ENCODE measurements at regions not wholly inside any gene's neighbourhood (a gene's known extent, or its start where the extent isn't known, plus 50 kb on each side); places are given as distances from the start of the nearest gene placed in this dataset.
"Not testable (repeated sequence)": the region's sequence is repeated elsewhere in the genome, so short reads cannot be mapped to it uniquely, and the experiment has no call there.

DNA sequence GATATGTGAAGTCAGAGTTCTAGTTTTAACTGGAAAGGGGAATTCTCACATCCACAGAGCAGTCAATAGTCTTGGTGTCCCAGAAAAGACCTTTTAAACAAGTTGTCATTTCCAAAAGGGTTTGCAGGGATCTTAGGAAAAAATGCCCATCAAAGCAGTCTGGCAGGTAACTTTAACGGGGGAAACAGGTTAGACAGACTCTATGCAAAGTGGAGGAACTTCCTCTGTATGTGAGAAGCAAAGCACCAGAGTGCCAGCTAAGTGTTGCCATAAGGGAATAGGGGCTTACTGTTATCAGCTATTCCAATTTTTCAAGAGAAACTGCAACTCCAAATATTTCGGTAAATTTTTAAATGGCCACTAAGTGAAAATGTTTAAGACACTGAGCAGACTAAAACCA lies 307.9 kb upstream of the MDFIC2 start:
- Histone ChIP-seq H3K4me1 (no peaks in the 10 kb centered on the region), H3K9me3 (no peaks in the 10 kb centered on the region), H3K4me3 (no peak overlapping the region), H3K36me3 (no peaks in the 10 kb centered on the region), H3K27ac (no peak overlapping the region), H3K27me3 (no peaks in the 10 kb centered on the region)
- 45 to 51% methylated on average over 2 of the region's 2 CpGs for WGBS, 2 donors
- TF ChIP-seq EP300 (IDR thresholded peaks at IDR 0.05) (no peak), POLR2AphosphoS5 (IDR thresholded peaks at IDR 0.05) (no peak), CTCF (IDR thresholded peaks at IDR 0.05) (no peak), POLR2A (IDR thresholded peaks at IDR 0.05) (no peak)
- intact Hi-C loops (cut with DNase I) = no loop called here
- DNase-seq = no peak

DNA sequence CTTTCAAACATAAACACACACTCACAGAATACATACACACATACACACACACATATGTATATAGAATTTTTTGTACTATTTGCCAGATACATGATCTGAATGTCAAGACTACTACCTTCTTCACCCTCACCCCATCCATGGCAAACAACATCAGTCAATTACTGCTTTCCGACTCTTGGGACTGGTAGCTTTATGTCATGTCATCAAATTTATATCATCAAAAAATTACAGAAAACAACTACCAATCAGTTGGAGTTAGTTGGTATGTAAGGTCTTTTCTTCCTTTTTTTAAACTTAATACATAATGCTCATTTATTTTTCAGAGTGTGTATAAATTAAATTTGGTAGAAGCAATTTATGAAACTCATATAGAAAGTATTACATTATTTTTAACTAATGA lies 305.7 kb upstream of the MDFIC2 start:
- no peak for TF ChIP-seq POLR2AphosphoS5 (IDR thresholded peaks at IDR 0.05)
- no peak for TF ChIP-seq CTCF (IDR thresholded peaks at IDR 0.05)
- no peak for TF ChIP-seq EP300 (IDR thresholded peaks at IDR 0.05)
- TF ChIP-seq POLR2A (IDR thresholded peaks at IDR 0.05) = no peak
- Histone ChIP-seq H3K4me1 (no peaks in the 10 kb centered on the region), H3K27me3 (no peaks in the 10 kb centered on the region), H3K9me3 (no peaks in the 10 kb centered on the region), H3K4me3 (no peak overlapping the region), H3K27ac (no peak overlapping the region), H3K36me3 (no peaks in the 10 kb centered on the region)
- DNase-seq = no peak
- intact Hi-C loops (cut with DNase I) = no loop called here
- WGBS, 2 donors = 90 to 93% methylated on average over 1 of the region's 1 CpG

DNA sequence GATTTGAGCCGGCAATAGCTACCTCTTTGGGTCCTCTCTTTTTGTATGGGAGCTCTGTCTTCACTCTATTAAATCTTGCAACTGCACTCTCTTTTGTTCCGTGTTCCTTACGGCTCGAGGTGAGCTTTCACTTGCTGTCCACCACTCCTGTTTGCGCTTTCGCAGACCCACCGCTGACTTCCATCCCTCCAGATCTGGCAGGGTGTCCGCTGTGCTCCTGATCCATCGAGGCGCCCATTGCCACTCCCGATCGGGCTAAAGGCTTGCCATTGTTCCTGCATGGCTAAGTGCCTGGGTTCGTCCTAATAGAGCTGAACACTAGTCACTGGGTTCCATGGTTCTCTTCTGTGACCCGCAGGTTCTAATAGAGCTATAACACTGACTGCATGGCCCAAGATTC lies 304.9 kb upstream of the MDFIC2 start:
- H3K4me1 ChIP-seq; H3K27ac ChIP-seq; DNase-seq; H3K27me3 ChIP-seq; intact Hi-C loops (cut with DNase I); H3K36me3 ChIP-seq; H3K4me3 ChIP-seq; H3K9me3 ChIP-seq: not testable (repeated sequence)
- 88 to 93% methylated on average over 14 of the region's 14 CpGs for WGBS, 2 donors

DNA sequence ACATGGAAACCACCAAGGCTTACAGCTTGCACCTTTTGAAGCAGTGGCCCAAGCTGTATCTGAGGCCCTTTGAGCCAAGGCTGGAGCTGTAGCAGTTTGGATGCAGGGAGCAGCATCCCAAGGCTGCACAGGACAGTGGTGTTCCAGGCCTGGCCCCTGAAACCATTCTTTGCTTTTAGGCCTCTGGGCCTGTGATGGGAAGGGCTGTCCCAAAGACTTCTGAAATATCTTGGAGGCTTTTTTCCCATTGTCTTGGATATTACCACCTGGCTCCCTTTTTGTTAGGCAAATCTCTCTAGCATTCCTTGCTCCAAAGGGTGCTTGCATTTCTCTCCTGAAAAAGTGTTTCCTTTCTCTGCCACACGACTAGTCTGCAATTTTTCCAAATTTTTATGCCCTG lies 302.8 kb upstream of the MDFIC2 start:
- WGBS, 2 donors = 0 to 45% methylated on average over 1 of the region's 1 CpG
- no peak overlapping the region for H3K27ac ChIP-seq

GRCh38 chr3:70614111-70614510 lies 301.7 kb upstream of the MDFIC2 start:
- no peak overlapping the region for H3K4me3 ChIP-seq
- H3K4me1 ChIP-seq = no peaks in the 10 kb centered on the region
- no peak for DNase-seq
- WGBS, 2 donors = 79 to 83% methylated on average over 6 of the region's 6 CpGs
- no peak overlapping the region for H3K27ac ChIP-seq
- TF ChIP-seq POLR2AphosphoS5 (IDR thresholded peaks at IDR 0.05) = no peak
- TF ChIP-seq POLR2A (IDR thresholded peaks at IDR 0.05) = no peak
- TF ChIP-seq CTCF (IDR thresholded peaks at IDR 0.05) = no peak
- TF ChIP-seq EP300 (IDR thresholded peaks at IDR 0.05) = no peak
- no peaks in the 10 kb centered on the region for H3K9me3 ChIP-seq
- intact Hi-C loops (cut with DNase I) = no loop called here
- H3K36me3 ChIP-seq = no peaks in the 10 kb centered on the region
- no peaks in the 10 kb centered on the region for H3K27me3 ChIP-seq

More for the DNA sequence above, 302.8 kb upstream of the MDFIC2 start:
- H3K4me1 ChIP-seq = no peaks in the 10 kb centered on the region
- no peak for DNase-seq
- H3K27me3 ChIP-seq = no peaks in the 10 kb centered on the region
- H3K4me3 ChIP-seq = no peak overlapping the region
- H3K36me3 ChIP-seq = no peaks in the 10 kb centered on the region
- TF ChIP-seq EP300 (IDR thresholded peaks at IDR 0.05) = no peak
- TF ChIP-seq POLR2AphosphoS5 (IDR thresholded peaks at IDR 0.05) = no peak
- TF ChIP-seq CTCF (IDR thresholded peaks at IDR 0.05) = no peak
- no peak for TF ChIP-seq POLR2A (IDR thresholded peaks at IDR 0.05)
- no peaks in the 10 kb centered on the region for H3K9me3 ChIP-seq
- intact Hi-C loops (cut with DNase I) = no loop called here

Measured in sigmoid colon (tissue), 6 donors.